Cardiac muscle cell (in vitro differentiated cells and primary cell): ENCODE measurements at regions not wholly inside any gene's neighbourhood (a gene's known extent, or its start where the extent isn't known, plus 50 kb on each side); places are given as distances from the start of the nearest gene placed in this dataset.
A peak's percentile ranks its signal among the peaks of the same experiment; 100 is the strongest.
"Not testable (repeated sequence)": the region's sequence is repeated elsewhere in the genome, so short reads cannot be mapped to it uniquely, and the experiment has no call there.

Experiments used
- DNase-seq, 2 donors: peaks; one replicate each; pipeline versions ENCODE4 v3.0.0 to v3.0.0-alpha.2; 2010 to 2017; ENCODE audit warnings: low read depth in 1 of 2, low spot score in 1 of 2
- H3K27ac ChIP-seq: fragments of 200-600 bp; sonication (generic); 2 replicates; pipeline ENCODE4 v1.5.1; 2016
- H3K27me3 ChIP-seq: fragments of 200-600 bp; sonication (generic); 2 replicates; pipeline ENCODE4 v1.6.0; 2016; ENCODE audit warnings: control low read depth
- H3K36me3 ChIP-seq: fragments of 200-600 bp; sonication (generic); 2 replicates; pipeline ENCODE4 v1.5.1; 2016; ENCODE audit warnings: control low read depth
- H3K4me1 ChIP-seq: fragments of 200-600 bp; sonication (generic); 2 replicates; pipeline ENCODE4 v1.8.1; 2017; ENCODE audit warnings: low read depth, mild to moderate bottlenecking, mixed run types
- H3K4me3 ChIP-seq: fragments of 200-600 bp; sonication (generic); 2 replicates; pipeline ENCODE4 v1.5.1; 2016; ENCODE audit warnings: mild to moderate bottlenecking
- H3K9me3 ChIP-seq: fragments of 200-600 bp; sonication (generic); 2 replicates; pipeline ENCODE4 v1.5.1; 2017; ENCODE audit warnings: low read depth, mild to moderate bottlenecking, control low read depth
- TF ChIP-seq, protein P1 (sequence below): IDR thresholded peaks from 2 replicates; pipeline ENCODE4 v1.5.1; 2012; ENCODE audit warnings: low read depth, mild to moderate bottlenecking, low read length

DNA sequence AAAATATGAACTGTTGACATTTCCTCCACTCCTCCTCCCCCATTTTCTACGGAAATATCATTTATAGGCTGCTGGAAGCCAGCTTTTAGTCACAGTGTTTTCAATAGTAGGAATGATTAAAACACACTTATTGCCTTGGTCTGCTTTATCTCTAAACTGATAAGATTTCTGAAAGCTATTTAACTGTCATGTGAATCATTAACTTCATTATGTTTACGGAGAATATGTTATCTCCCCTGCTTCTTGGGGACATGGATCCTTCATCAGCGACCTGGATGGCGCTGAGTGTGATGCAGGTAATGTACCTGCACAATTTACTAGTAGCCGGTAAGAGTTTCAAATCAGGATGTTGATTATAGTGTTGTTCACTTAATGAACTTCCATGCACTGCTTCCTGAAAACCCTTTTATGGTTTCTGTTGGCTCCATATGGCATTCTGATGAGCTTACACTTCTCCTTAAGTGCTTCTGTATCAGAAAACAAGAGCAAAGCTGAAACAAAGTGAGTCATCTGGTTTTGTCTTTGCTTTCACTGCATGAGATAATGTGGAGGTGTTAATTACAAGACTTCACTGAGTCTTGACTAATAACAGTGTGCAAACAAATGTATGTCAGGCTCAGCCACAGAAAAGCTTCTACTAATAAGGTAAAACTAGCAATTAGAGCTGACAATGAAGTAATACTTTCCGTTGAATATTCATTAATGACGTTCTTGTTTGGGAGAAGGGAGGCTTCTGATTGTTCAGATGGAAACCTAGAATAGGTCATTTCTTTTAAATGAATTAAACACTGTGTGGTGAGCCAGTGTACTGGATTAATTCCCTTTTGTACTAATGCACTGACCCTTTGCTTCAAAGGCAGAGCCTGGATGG lies 162.4 kb upstream of the ZNF608 start:
- DNase-seq, result peak; percentile 59 to 69
- Histone ChIP-seq H3K36me3 (no peaks in the 10 kb centered on the region), H3K9me3 (no peaks in the 10 kb centered on the region), H3K4me1 (peaks cover 34% of the 10 kb centered on the region), H3K27me3 (no peaks in the 10 kb centered on the region), H3K4me3 (no peak overlapping the region), H3K27ac (peak overlapping the region; percentile 75)
- TF ChIP-seq, protein P1, sequence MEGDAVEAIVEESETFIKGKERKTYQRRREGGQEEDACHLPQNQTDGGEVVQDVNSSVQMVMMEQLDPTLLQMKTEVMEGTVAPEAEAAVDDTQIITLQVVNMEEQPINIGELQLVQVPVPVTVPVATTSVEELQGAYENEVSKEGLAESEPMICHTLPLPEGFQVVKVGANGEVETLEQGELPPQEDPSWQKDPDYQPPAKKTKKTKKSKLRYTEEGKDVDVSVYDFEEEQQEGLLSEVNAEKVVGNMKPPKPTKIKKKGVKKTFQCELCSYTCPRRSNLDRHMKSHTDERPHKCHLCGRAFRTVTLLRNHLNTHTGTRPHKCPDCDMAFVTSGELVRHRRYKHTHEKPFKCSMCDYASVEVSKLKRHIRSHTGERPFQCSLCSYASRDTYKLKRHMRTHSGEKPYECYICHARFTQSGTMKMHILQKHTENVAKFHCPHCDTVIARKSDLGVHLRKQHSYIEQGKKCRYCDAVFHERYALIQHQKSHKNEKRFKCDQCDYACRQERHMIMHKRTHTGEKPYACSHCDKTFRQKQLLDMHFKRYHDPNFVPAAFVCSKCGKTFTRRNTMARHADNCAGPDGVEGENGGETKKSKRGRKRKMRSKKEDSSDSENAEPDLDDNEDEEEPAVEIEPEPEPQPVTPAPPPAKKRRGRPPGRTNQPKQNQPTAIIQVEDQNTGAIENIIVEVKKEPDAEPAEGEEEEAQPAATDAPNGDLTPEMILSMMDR, result no peak

DNA sequence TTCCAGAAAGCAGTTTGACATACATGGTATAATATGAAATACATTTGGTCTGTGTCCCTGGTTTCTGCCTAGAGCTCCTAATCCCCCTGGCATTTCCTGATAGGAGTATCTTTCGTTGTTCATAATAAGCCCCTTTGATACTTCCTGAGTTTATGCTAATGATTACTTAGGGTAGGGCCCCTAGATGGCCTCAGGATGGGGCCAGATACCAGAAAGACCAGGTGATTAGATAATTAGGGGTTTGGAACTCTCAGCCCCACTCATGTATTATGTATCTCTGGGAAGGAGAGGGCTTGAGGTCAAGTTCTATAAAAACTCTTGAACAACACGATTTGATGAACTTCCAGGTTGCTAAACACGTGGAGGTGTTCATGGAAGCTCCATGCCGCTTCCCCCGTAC lies 163.3 kb upstream of the ZNF608 start:
- DNase-seq, result no peak
- Histone ChIP-seq H3K36me3 (no peaks in the 10 kb centered on the region), H3K27ac (no peak overlapping the region), H3K4me1 (peaks cover 33% of the 10 kb centered on the region), H3K9me3 (no peaks in the 10 kb centered on the region), H3K27me3 (no peaks in the 10 kb centered on the region), H3K4me3 (no peak overlapping the region)
- TF ChIP-seq, protein P1, result no peak

GRCh38 chr5:124910354-124911016 lies 164.0 kb upstream of the ZNF608 start:
- H3K4me3 ChIP-seq, result no peak overlapping the region
- H3K4me1 ChIP-seq, result peaks cover 25% of the 10 kb centered on the region
- no peak overlapping the region for H3K27ac ChIP-seq
- H3K9me3 ChIP-seq, result no peaks in the 10 kb centered on the region
- H3K36me3 ChIP-seq, result no peaks in the 10 kb centered on the region
- no peaks in the 10 kb centered on the region for H3K27me3 ChIP-seq
- TF ChIP-seq, protein P1, result no peak
- no peak for DNase-seq

DNA sequence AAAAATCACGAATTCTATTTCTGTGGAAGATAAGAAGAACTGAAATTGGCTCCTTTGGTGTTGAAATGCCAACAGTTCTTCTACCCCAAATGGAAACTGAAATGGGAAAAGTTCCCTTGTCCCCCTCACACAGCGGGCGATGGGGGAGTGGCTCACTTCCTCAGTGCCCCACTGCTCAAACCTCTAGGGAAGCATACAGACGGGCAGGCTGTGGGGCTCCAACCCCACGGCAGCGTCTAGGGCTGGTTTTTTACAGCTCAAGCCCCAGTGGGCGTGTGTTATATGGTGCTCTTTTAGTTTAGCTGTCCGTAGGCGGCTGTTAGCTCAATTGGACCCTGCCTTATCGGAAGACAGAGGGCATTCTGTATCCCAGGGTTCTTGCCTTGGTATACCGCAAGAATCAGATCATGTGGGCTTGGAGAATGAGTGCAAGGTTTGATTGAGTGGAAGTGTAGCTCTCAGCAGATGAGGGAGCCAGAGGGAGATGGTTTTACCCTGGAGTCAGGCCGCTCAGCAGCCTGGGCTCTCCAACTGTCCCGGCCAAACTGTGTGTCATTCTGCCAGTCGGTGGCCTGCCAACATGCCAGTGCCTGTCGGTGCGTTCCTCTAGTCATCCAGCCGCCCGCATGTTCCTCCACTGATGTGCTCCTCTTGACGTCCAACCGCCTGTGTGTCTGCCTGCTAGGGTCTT lies 166.3 kb upstream of the ZNF608 start:
- H3K27me3 ChIP-seq, result no peaks in the 10 kb centered on the region
- TF ChIP-seq, protein P1, result no peak
- H3K4me3 ChIP-seq, result no peak overlapping the region
- H3K4me1 ChIP-seq, result peaks cover 17% of the 10 kb centered on the region
- DNase-seq, result no peak
- no peak overlapping the region for H3K27ac ChIP-seq
- H3K36me3 ChIP-seq, result no peaks in the 10 kb centered on the region
- no peaks in the 10 kb centered on the region for H3K9me3 ChIP-seq

GRCh38 chr5:124913329-124913653 lies 166.9 kb upstream of the ZNF608 start:
- Histone ChIP-seq H3K4me1 (peaks cover 14% of the 10 kb centered on the region), H3K27me3 (no peaks in the 10 kb centered on the region), H3K36me3 (no peaks in the 10 kb centered on the region), H3K27ac (no peak overlapping the region), H3K4me3 (no peak overlapping the region), H3K9me3 (no peaks in the 10 kb centered on the region)
- TF ChIP-seq, protein P1, result no peak
- DNase-seq, result no peak

DNA sequence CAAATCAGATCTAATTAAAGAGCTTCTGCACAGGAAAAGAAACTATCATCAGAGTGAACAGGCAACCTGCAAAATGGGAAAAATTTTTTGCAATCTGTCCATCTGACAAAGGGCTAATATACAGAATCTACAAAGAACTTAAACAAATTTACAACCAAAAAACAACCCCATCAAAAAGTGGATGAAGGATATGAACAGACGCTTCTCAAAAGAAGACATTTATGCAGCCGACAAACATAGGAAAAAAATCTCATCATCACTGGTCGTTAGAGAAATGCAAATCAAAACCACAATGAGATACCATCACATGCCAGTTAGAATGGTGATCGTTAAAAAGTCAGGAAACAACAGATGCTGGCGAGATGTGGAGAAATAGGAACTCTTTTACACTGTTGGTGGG lies 169.9 kb upstream of the ZNF608 start:
- not testable (repeated sequence) for H3K27ac ChIP-seq, H3K4me1 ChIP-seq, H3K9me3 ChIP-seq, DNase-seq, H3K36me3 ChIP-seq, H3K27me3 ChIP-seq, H3K4me3 ChIP-seq
